Esophagus mucosa (tissue), 1 donor: ENCODE measurements at regions not wholly inside any gene's neighbourhood (a gene's known extent, or its start where the extent isn't known, plus 50 kb on each side); places are given as distances from the start of the nearest gene placed in this dataset.

ENCODE experiments used
- ATAC-seq: fragments of 200-7000 bp; cut with Tn5 transposase; one replicate; pipeline ENCODE4 v1.9.1; 2020
- donor health status: DM: yes; HTN: yes; CAD: no.

DNA sequence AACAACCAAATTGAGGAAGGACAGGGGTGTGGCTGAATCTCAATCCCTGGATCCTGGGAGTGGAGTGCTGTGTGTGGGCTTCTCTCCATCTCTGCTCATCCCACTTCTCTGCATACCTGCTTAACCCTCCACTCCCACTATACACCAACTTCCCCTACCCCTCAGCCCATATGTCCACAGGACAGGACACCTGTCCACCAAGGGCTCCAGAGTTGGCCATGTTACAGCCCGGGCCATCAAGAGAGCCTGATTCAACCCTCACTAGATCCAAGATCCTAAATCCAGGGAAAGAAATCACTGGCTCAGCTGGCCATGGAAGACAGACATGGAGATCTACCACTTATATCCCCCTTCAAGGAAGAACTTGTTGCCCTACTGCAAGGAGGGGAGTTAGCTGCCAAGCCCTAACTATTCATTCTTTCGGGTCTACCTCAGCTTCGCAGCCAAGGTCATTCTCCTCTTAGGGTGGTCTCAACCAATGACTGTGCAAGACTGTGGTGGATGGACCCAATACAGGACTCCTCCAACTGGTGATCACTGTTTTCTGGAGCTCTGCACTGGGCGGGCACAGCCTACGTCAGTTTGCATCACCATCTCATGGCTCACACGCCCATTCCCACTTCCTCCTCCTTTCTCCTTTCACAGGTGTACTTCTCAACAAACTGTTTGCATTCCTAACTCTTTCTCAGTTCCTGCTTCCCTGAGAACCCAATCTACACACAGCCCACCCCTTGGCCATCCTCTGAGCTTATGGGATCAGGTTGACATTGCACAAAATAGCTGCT lies 53.7 kb upstream of the ZBTB43 start:
- peak; percentile 43 for ATAC-seq

DNA sequence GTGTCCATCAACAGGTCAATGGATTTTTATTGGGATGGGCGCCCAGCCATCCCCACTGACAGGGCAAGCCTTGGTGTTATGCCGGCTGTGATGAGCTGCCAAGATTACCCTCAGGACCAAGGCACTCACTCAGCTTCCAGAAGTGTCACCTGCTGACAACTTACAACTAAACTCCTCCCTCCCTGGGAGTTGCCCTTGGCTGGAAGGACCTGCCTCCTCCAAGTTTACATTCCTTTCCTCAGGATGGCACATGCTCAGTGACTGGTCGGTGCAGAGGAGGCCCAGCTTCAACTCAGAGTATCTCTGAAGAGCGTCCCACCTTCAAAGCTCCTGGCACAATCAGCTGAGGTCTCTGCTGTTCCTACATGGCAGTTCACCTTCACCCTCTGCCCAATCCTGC lies 52.5 kb upstream of the ZBTB43 start:
- peak; percentile 60 for ATAC-seq

DNA sequence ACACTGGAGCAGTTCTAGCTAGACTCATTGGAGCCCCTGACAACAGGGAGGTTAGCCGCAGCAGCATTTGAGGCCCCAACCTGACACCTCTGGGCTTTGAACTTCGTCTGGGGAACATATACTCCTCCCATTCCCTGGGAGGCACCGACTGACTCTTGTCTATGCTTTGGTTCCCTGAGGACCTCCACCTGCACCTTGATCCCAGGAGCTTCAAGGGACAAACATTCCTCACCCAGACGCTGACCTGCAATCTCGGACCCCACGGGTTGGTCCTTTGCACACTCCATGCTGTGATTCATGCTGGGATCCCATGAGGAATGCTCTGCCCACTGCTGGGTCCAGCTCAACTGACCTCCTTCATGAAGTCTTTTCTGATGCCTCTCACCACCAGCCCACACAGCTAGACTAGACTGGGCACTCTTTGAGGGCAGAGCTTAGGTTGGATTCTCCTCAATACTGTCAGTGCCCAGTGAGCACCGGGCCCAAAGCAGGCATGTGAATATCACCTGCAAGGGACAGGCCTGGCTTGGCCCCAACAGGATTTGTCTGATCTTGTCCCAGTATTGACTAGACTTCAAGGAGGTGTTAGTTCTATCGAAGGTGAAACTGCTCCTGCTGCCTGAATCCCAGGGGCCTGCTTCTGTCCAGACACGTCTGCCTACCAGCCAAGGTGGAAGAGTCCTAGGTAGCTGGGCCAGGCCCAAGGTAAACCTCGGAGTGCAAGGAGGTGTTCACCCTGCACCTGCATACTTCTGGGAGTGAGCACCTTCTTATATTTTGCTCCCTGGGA lies 51.8 kb upstream of the ZBTB43 start:
- ATAC-seq, result peak; percentile 92

DNA sequence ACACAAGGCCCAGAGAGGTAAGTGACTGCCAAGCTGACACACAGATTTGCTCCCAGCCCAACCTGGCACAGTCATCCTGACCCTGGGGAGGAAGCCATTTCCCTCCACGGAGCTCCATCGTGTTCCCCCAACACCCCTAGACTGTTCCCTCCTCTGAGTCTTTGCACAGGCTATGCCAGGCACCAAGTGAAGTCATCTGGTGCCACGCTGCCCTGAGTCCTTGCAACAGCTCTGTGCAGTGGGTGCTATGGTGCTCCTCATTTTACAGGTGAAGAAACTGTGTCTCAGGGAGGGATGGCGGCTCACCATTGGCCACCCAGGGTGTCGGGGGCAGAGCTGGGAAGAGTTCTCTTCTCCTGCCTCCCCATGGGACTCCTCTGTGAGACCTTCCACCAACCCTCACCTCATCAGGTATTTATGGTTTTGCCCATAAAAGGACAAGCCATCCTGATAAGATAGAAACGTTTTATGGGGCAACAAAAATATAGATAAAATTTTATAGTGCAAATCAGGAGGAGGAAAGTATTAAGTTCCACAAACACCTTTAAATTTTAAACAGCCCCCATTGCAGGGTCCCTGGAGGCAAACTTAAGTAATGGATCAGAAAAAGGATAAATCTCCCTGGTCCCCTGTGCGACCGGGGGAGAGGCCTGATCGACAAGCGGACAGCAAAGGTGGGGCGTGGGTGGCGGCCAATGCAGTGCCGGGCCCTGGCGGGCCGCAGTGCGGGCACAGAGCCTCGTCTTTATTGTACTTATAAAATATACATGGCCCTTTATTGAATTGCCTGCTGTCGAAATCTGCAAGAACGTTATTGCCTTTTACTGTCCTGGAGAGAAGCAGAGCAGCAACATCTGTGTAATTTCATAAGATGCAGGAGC lies 50.2 kb upstream of the ZBTB43 start:
- no peak for ATAC-seq
